AG04449 (cell line): ENCODE measurements at regions not wholly inside any gene's neighbourhood (a gene's known extent, or its start where the extent isn't known, plus 50 kb on each side); places are given as distances from the start of the nearest gene placed in this dataset.

Experiments
- CTCF ChIA-PET: fragments of 350-600 bp; formaldehyde crosslinking; extraction: SDS; loops from one replicate; lab custom pipeline; 2021; ENCODE audit warnings: antibody characterized with exemption; lab: Yijun Ruan, JAX
- POLR2A ChIA-PET: fragments of 400-600, 350-600 bp; formaldehyde crosslinking; extraction: SDS; loops from one replicate; lab custom pipeline; 2020; ENCODE audit warnings: antibody characterized with exemption, inconsistent platforms; lab: Yijun Ruan, JAX
- DNase-seq: peaks from one replicate; pipeline ENCODE4 v3.0.0-alpha.2; 2010; ENCODE audit warnings: low read depth, low spot score
- H3K4me3 ChIP-seq: 2 replicates; pipeline ENCODE4 v1.5.1; 2011; ENCODE audit warnings: low read depth, mild to moderate bottlenecking, control low read depth, low read length
- TF ChIP-seq, protein P1 (sequence below): IDR thresholded peaks from one replicate; pipeline ENCODE4 v1.5.1; 2011; ENCODE audit warnings: mild to moderate bottlenecking, moderate library complexity, low read length, control low read depth, inconsistent platforms; ENCODE audit not compliant: insufficient read depth; ENCODE audit errors: missing control alignments

DNA sequence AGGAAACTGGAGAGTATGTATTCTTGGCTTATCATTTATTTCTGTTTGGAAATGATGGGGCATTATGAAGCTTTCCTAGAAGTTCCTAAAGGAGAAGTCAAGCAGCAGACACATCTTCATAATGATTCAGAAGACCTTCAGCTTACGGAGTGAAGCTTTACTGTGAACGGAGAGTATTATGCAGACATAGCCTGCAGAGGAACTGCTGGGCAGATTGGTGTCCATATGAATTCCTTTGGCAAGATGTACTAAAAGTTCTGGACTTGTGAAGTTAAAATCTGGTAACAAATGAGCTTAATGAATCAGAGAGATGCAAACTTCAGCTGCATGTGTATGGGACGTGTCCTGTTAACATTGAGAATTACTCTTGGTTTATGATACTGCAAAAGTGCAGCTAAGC lies 60.1 kb downstream of the NABP1 start:
- TF ChIP-seq, protein P1, sequence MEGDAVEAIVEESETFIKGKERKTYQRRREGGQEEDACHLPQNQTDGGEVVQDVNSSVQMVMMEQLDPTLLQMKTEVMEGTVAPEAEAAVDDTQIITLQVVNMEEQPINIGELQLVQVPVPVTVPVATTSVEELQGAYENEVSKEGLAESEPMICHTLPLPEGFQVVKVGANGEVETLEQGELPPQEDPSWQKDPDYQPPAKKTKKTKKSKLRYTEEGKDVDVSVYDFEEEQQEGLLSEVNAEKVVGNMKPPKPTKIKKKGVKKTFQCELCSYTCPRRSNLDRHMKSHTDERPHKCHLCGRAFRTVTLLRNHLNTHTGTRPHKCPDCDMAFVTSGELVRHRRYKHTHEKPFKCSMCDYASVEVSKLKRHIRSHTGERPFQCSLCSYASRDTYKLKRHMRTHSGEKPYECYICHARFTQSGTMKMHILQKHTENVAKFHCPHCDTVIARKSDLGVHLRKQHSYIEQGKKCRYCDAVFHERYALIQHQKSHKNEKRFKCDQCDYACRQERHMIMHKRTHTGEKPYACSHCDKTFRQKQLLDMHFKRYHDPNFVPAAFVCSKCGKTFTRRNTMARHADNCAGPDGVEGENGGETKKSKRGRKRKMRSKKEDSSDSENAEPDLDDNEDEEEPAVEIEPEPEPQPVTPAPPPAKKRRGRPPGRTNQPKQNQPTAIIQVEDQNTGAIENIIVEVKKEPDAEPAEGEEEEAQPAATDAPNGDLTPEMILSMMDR = no peak
- ChIA-PET CTCF (interaction anchor here (1.5 to 1.8 kb wide), 2 partner anchors 20 to 74 kb away, joined by 4 to 5 read pairs; no protein-coding TSS in a partner anchor), POLR2A (no interaction called here)
- H3K4me3 ChIP-seq = no peak overlapping the region
- DNase-seq = no peak

- POLR2A ChIA-PET = no interaction called here
- TF ChIP-seq, protein P1 = no peak
- DNase-seq = no peak
Observed at GRCh38 chr2:191738667-191739066, 60.7 kb downstream of the NABP1 start.

DNA sequence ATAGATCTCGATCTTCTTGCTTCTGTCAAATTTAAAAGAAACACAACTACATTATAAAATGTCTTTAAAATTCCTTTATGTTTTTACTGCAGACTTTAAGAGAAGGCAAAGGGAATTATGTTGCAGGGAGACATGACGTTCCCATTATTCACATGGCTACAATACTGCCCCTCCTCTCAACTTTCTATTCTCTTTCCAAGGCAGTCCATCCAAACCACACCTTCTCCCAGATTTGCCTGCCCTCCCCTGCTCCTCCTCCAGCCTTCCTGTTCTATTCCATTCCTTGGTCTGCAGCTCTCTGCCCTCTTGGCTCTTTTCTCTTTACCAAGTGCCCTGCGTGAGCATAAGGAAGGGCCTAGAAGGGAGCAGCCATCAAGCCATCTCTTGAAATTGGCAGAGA lies 61.3 kb downstream of the NABP1 start:
- H3K4me3 ChIP-seq = no peak overlapping the region
- ChIA-PET POLR2A (no interaction called here), CTCF (no interaction called here)
- no peak for DNase-seq
- TF ChIP-seq, protein P1 = no peak

More at GRCh38 chr2:191738667-191739066, 60.7 kb downstream of the NABP1 start:
- CTCF ChIA-PET = interaction anchor here (1.5 to 1.8 kb wide), 2 partner anchors 20 to 73 kb away, joined by 4 to 5 read pairs; no protein-coding TSS in a partner anchor
- no peak overlapping the region for H3K4me3 ChIP-seq

DNA sequence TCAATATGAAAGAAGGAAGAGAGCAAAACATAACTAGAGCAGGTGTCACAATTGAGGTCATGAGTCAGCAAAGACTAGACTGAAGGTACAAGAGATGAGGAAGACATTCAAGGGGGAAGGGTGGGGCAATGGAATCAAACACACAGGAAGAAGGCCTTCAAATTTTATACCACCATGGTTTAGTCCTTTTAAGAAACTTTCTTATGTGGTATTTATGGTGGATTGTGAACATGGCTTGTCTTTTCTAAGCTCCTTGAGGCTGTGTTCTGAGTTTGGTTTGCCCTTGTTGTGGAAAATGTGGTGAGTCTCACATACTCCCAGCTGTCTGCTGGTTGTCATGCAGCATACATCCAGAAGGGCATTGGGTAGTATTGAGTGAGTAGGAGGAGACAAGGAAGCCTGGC lies 62.1 kb downstream of the NABP1 start:
- ChIA-PET POLR2A (no interaction called here), CTCF (no interaction called here)
- no peak for DNase-seq
- H3K4me3 ChIP-seq = no peak overlapping the region
- TF ChIP-seq, protein P1 = no peak

DNA sequence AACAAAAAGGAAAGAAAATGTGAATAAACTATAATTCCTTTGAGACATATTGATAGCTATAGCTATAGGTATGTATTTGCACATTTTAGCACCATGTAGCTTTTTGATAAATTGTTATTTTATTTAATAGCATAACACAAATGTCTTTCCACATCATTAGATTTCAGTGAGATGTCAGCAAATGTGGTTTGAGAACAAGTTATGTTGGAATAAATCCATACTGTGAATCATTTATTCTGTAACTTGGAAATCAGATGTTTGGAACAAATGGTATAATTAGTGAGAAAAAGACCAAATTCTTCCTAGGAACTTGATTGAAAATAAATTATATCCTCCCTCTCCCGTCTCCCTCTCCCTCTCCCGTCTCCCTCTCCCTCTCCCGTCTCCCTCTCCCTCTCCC lies 62.8 kb downstream of the NABP1 start:
- CTCF ChIA-PET = no interaction called here

DNA sequence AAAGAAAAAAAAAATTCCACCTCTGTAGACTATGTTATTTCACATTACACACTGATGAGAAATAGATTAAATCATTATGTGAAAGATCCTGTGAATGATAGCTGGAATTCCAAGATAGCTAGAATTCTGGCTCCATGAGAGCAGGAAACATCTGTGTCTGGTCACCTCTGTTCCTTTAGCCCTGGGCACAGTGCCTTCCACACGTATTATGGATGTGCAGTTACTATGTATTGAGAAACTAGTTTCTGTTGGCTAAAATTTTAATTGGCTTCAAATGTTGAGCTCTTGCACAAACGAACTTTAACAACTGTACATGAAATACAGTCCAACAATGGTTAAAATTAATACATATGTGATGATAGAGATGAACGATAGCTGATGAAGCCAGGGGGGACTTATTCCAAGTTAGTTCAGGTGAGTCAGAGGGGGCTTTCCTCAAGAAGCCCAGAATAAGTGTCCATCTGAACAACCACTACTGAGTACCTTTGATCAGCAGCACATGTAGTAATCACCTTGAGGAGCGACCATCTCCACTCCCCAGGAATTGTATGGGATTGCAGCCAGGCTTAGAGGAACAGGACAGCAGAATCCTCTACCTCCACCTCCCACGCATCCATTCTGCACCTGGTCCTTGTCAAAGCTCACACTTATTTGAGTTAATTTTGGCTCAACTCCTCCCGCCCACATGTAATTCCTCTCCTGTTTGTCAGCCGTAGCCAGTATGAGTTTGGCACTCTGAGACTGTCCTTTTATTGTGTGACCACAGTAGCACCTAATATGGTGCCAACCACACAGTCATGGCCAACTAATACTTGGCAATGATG lies 68.6 kb downstream of the NABP1 start:
- no peak for DNase-seq
- CTCF ChIA-PET = interaction anchor here (0.7 to 1.5 kb wide), 3 partner anchors 11 to 180 kb away, joined by 3 to 4 read pairs (median 3); no protein-coding TSS in a partner anchor
- TF ChIP-seq, protein P1 = no peak
- no peak overlapping the region for H3K4me3 ChIP-seq
- POLR2A ChIA-PET = no interaction called here

More for the DNA sequence above, 62.8 kb downstream of the NABP1 start:
- DNase-seq = no peak
- H3K4me3 ChIP-seq = no peak overlapping the region
- POLR2A ChIA-PET = no interaction called here
- TF ChIP-seq, protein P1 = no peak
